ENCODE measurements at regions not wholly inside any gene's neighbourhood (a gene's known extent, or its start where the extent isn't known, plus 50 kb on each side); places are given as distances from the start of the nearest gene placed in this dataset.
"Not testable (repeated sequence)": the region's sequence is repeated elsewhere in the genome, so short reads cannot be mapped to it uniquely, and the experiment has no call there.

- no peak for DNase-seq (ENCODE audit: low read depth in 4 of 4, low spot score in 1 of 4)
These were observed 553.1 kb downstream of the ZNF608 start for GRCh38 chr5:124193371-124193789.

GRCh38 chr5:124192716-124193115 lies 553.7 kb downstream of the ZNF608 start:
- DNase-seq (ENCODE audit: low read depth in 4 of 4, low spot score in 1 of 4): no peak

GRCh38 chr5:124185716-124186115 lies 560.7 kb downstream of the ZNF608 start:
- DNase-seq (ENCODE audit: low read depth in 4 of 4, low spot score in 1 of 4): no peak

GRCh38 chr5:124182133-124182532 lies 564.3 kb downstream of the ZNF608 start:
- no peak for DNase-seq (ENCODE audit: low read depth in 4 of 4, low spot score in 1 of 4)

GRCh38 chr5:124180875-124181461 lies 565.5 kb downstream of the ZNF608 start:
- DNase-seq (ENCODE audit: low read depth in 4 of 4, low spot score in 1 of 4): no peak

GRCh38 chr5:124180299-124180874 lies 566.1 kb downstream of the ZNF608 start:
- DNase-seq (ENCODE audit: low read depth in 4 of 4, low spot score in 1 of 4): no peak

GRCh38 chr5:124179819-124180218 lies 566.6 kb downstream of the ZNF608 start:
- DNase-seq (ENCODE audit: low read depth in 4 of 4, low spot score in 1 of 4): no peak

- DNase-seq (ENCODE audit: low read depth in 4 of 4, low spot score in 1 of 4): no peak
These were observed 568.4 kb downstream of the ZNF608 start for GRCh38 chr5:124178050-124178449.

GRCh38 chr5:124176692-124177091 lies 569.7 kb downstream of the ZNF608 start:
- DNase-seq (ENCODE audit: low read depth in 4 of 4, low spot score in 1 of 4): no peak

- DNase-seq (ENCODE audit: low read depth in 4 of 4, low spot score in 1 of 4): no peak
These were observed 573.1 kb downstream of the ZNF608 start for GRCh38 chr5:124173386-124173785.

- DNase-seq (ENCODE audit: low read depth in 4 of 4, low spot score in 1 of 4): no peak
These were observed 573.9 kb downstream of the ZNF608 start for GRCh38 chr5:124172389-124173003.

GRCh38 chr5:124168093-124168492 lies 578.3 kb downstream of the ZNF608 start:
- DNase-seq (ENCODE audit: low read depth in 4 of 4, low spot score in 1 of 4): not testable (repeated sequence)

- no peak for DNase-seq (ENCODE audit: low read depth in 4 of 4, low spot score in 1 of 4)
These were observed 583.5 kb downstream of the ZNF608 start for GRCh38 chr5:124162767-124163532.

GRCh38 chr5:124161266-124161665 lies 585.2 kb downstream of the ZNF608 start:
- no peak for DNase-seq (ENCODE audit: low read depth in 4 of 4, low spot score in 1 of 4)

- DNase-seq (ENCODE audit: low read depth in 4 of 4, low spot score in 1 of 4): no peak
These were observed 586.2 kb downstream of the ZNF608 start for GRCh38 chr5:124160265-124160664.

GRCh38 chr5:124157320-124157719 lies 589.1 kb downstream of the ZNF608 start:
- no peak for DNase-seq (ENCODE audit: low read depth in 4 of 4, low spot score in 1 of 4)

GRCh38 chr5:124156415-124156996 lies 589.9 kb downstream of the ZNF608 start:
- DNase-seq (ENCODE audit: low read depth in 4 of 4, low spot score in 1 of 4): no peak

GRCh38 chr5:124154714-124155113 lies 591.7 kb downstream of the ZNF608 start:
- no peak for DNase-seq (ENCODE audit: low read depth in 4 of 4, low spot score in 1 of 4)

- DNase-seq (ENCODE audit: low read depth in 4 of 4, low spot score in 1 of 4): no peak
These were observed 592.9 kb downstream of the ZNF608 start for GRCh38 chr5:124153588-124153987.

GRCh38 chr5:124148574-124148973 lies 597.9 kb downstream of the ZNF608 start:
- DNase-seq (ENCODE audit: low read depth in 4 of 4, low spot score in 1 of 4): no peak

GRCh38 chr5:124140060-124140459 lies 606.4 kb downstream of the ZNF608 start:
- DNase-seq (ENCODE audit: low read depth in 4 of 4, low spot score in 1 of 4): no peak

- DNase-seq (ENCODE audit: low read depth in 4 of 4, low spot score in 1 of 4): no peak
These were observed 607.0 kb downstream of the ZNF608 start for GRCh38 chr5:124139477-124139876.
